IMR-90 (cell line): ENCODE measurements at regions not wholly inside any gene's neighbourhood (a gene's known extent, or its start where the extent isn't known, plus 50 kb on each side); places are given as distances from the start of the nearest gene placed in this dataset.

Experiments
- ATAC-seq: fragments of 200-7000 bp; cut with Tn5 transposase; 2 replicates; pipeline ENCODE4 v1.9.1; 2020; ENCODE audit warnings: low read depth, mild to moderate bottlenecking, moderate library complexity
- BruUV-seq: library from RNA; stranded (reverse); fragments of 400-500 nt; replicated peaks from 2 replicates; lab custom pipeline; 2021; lab: Mats Ljungman, UMichigan
- CTCF ChIA-PET: fragments of 300-600 bp; formaldehyde crosslinking; extraction: SDS; loops from one replicate; lab custom pipeline; 2021; ENCODE audit warnings: antibody characterized with exemption; lab: Yijun Ruan, JAX
- POLR2A ChIA-PET: fragments of 300-600 bp; sonication (Branson Sonifier 250); formaldehyde crosslinking; loops from one replicate; lab custom pipeline; 2022; ENCODE audit warnings: antibody characterized with exemption; ENCODE audit not compliant: unreplicated experiment; lab: Charles Lee
- DNase-seq: peaks from one replicate; pipeline ENCODE4 v3.0.0; 2013
- H2AFZ ChIP-seq: replicated peaks from 2 replicates; pipeline ENCODE3; 2013; ENCODE audit warnings: low read length, mild to moderate bottlenecking; ENCODE audit not compliant: poor library complexity
- H2AK5ac ChIP-seq: 2 replicates; pipeline ENCODE4 v1.6.1; 2013; ENCODE audit warnings: low read depth, low read length, inconsistent platforms
- H2AK9ac ChIP-seq: replicated peaks from 2 replicates; pipeline ENCODE3; 2013; ENCODE audit warnings: mild to moderate bottlenecking, low read depth, low read length, moderate library complexity; ENCODE audit not compliant: poor library complexity
- H2BK120ac ChIP-seq: 2 replicates; pipeline ENCODE4 v1.6.1; 2013; ENCODE audit warnings: low read depth, low read length, inconsistent platforms
- H2BK15ac ChIP-seq: 3 replicates; pipeline ENCODE4 v1.6.1; 2013; ENCODE audit warnings: low read depth, low read length, inconsistent platforms
- H2BK20ac ChIP-seq: 2 replicates; pipeline ENCODE4 v1.6.1; 2013; ENCODE audit warnings: low read depth, mild to moderate bottlenecking, inconsistent platforms, low read length, moderate library complexity
- H2BK5ac ChIP-seq: 2 replicates; pipeline ENCODE4 v1.6.1; 2013; ENCODE audit warnings: mild to moderate bottlenecking, low read depth, low read length, inconsistent platforms; ENCODE audit not compliant: poor library complexity, severe bottlenecking
- H3K14ac ChIP-seq: replicated peaks from 2 replicates; pipeline ENCODE4 v1.6.1; 2013; ENCODE audit warnings: low read depth, low read length, inconsistent platforms
- H3K18ac ChIP-seq: 2 replicates; pipeline ENCODE4 v1.6.1; 2013; ENCODE audit warnings: low read depth, low read length, control low read depth
- H3K23ac ChIP-seq: 2 replicates; pipeline ENCODE4 v1.6.1; 2013; ENCODE audit warnings: low read depth, low read length, inconsistent platforms
- H3K27ac ChIP-seq: 2 replicates; pipeline ENCODE4 v1.5.1; 2013; ENCODE audit warnings: mild to moderate bottlenecking, control low read depth, low read length; ENCODE audit not compliant: insufficient read depth
- H3K27me3 ChIP-seq: 2 replicates; pipeline ENCODE4 v1.6.1; 2013; ENCODE audit warnings: low read length; ENCODE audit not compliant: control insufficient read depth, insufficient read depth
- H3K36me3 ChIP-seq: 2 replicates; pipeline ENCODE4 v1.6.1; 2013; ENCODE audit warnings: low read length, mixed read lengths; ENCODE audit not compliant: control insufficient read depth, insufficient read depth
- H3K4ac ChIP-seq: 2 replicates; pipeline ENCODE4 v1.6.1; 2013; ENCODE audit warnings: low read depth, low read length, inconsistent platforms
- H3K4me1 ChIP-seq: 2 replicates; pipeline ENCODE4 v1.6.1; 2013; ENCODE audit warnings: low read length, mixed read lengths; ENCODE audit not compliant: control insufficient read depth, insufficient read depth
- H3K4me2 ChIP-seq: 2 replicates; pipeline ENCODE4 v1.6.1; 2013; ENCODE audit warnings: low read depth, mild to moderate bottlenecking, control low read depth, low read length, moderate library complexity
- H3K4me3 ChIP-seq: 2 replicates; pipeline ENCODE4 v1.5.1; 2013; ENCODE audit warnings: low read depth, mild to moderate bottlenecking, control low read depth, low read length, moderate library complexity; ENCODE audit not compliant: insufficient read depth
- H3K56ac ChIP-seq: 2 replicates; pipeline ENCODE4 v1.6.1; 2013; ENCODE audit warnings: low read length, inconsistent platforms; ENCODE audit not compliant: insufficient read depth; ENCODE audit errors: extremely low read depth
- H3K79me1 ChIP-seq, 2 experiments: 2 replicates each; pipeline ENCODE4 v1.6.1; 2013; ENCODE audit warnings: low read length in 2 of 2, inconsistent platforms in 1 of 2, low read depth in 1 of 2
- H3K9ac ChIP-seq: 2 replicates; pipeline ENCODE4 v1.6.1; 2013; ENCODE audit warnings: low read depth, low read length, control low read depth
- H3K9me1 ChIP-seq: 2 replicates; pipeline ENCODE4 v1.6.1; 2013; ENCODE audit warnings: low read length, inconsistent platforms; ENCODE audit not compliant: insufficient read depth
- H3K9me3 ChIP-seq: 2 replicates; pipeline ENCODE4 v1.6.1; 2013; ENCODE audit warnings: low read length; ENCODE audit not compliant: control insufficient read depth, insufficient read depth
- H4K20me1 ChIP-seq: 2 replicates; pipeline ENCODE4 v1.6.1; 2013; ENCODE audit warnings: low read length, inconsistent platforms; ENCODE audit not compliant: insufficient read depth
- H4K5ac ChIP-seq: 2 replicates; pipeline ENCODE4 v1.6.1; 2013; ENCODE audit warnings: mild to moderate bottlenecking, low read depth, low read length, control low read depth
- H4K8ac ChIP-seq, 2 experiments: 2 replicates each; pipeline ENCODE4 v1.6.1; 2013; ENCODE audit warnings: low read depth in 2 of 2, low read length in 2 of 2, control low read depth in 1 of 2, inconsistent platforms in 1 of 2
- H4K91ac ChIP-seq: 2 replicates; pipeline ENCODE4 v1.6.1; 2013; ENCODE audit warnings: low read depth, low read length, inconsistent platforms; ENCODE audit not compliant: insufficient read depth
- CEBPB ChIP-seq: IDR thresholded peaks from 2 replicates; pipeline ENCODE4 v1.6.1; 2012; ENCODE audit warnings: low read depth, low read length, improper control_type of control experiment
- CHD1 ChIP-seq: IDR thresholded peaks from 2 replicates; pipeline ENCODE4 v1.6.1; 2012; ENCODE audit warnings: low read depth, low read length, improper control_type of control experiment
- FOS ChIP-seq: fragments of 150-350 bp; IDR thresholded peaks from 2 replicates; pipeline ENCODE4 v1.6.1; 2016; ENCODE audit warnings: low read depth, low read length
- MAFK ChIP-seq: IDR thresholded peaks from 2 replicates; pipeline ENCODE4 v1.6.1; 2012; ENCODE audit warnings: low read depth, low read length, improper control_type of control experiment
- MAZ ChIP-seq: IDR thresholded peaks from 2 replicates; pipeline ENCODE4 v1.6.1; 2012; ENCODE audit warnings: low read depth, mild to moderate bottlenecking, low read length, improper control_type of control experiment, moderate library complexity, borderline replicate concordance
- MXI1 ChIP-seq: IDR thresholded peaks from 2 replicates; pipeline ENCODE4 v1.6.1; 2012; ENCODE audit warnings: low read depth, mild to moderate bottlenecking, low read length, moderate library complexity, borderline replicate concordance
- NFE2L2 ChIP-seq: fragments of 150-350 bp; IDR thresholded peaks from 2 replicates; pipeline ENCODE4 v1.6.1; 2016; ENCODE audit warnings: low read depth, mild to moderate bottlenecking, low read length
- POLR2A ChIP-seq: IDR thresholded peaks from 2 replicates; pipeline ENCODE4 v1.6.1; 2012; ENCODE audit warnings: mild to moderate bottlenecking, low read depth, low read length
- SMC3 ChIP-seq: fragments of 150-350 bp; IDR thresholded peaks from 2 replicates; pipeline ENCODE4 v1.6.1; 2016; ENCODE audit warnings: low read depth, mild to moderate bottlenecking, antibody characterized with exemption, low read length, moderate library complexity
- WGBS, 2 experiments: methylation state at CpG; one replicate each; pipeline versions ENCODE4 v1.1.5 to v1.1.7; 2013; ENCODE audit warnings: missing lambda C conversion rate in 2 of 2; ENCODE audit not compliant: insufficient read length in 1 of 2; ENCODE audit errors: extremely low coverage in 2 of 2; 5-methylcytosine and 5-hydroxymethylcytosine counted together
- dilution Hi-C: fragments of 300-500 bp; cut with HindIII; formaldehyde crosslinking; loops from one replicate; pipeline ENCODE4 v1.14.3; 2018; ENCODE audit warnings: low sequenced_read_pairs; ENCODE audit not compliant: unreplicated experiment
- in situ Hi-C: fragments of 300-500 bp; cut with MboI; formaldehyde crosslinking; loops from 3 replicates; pipeline ENCODE4 v1.14.3; 2019; ENCODE audit warnings: low sequenced_read_pairs, inconsistent platforms, mixed read lengths
- intact Hi-C: fragments of 100-400 bp; cut with micrococcal nuclease; formaldehyde crosslinking; loops from 2 replicates; pipeline ENCODE4 v1.10.0; 2022
- TF ChIP-seq, protein P1 (sequence below): fragments of 150-350 bp; IDR thresholded peaks from 2 replicates; pipeline ENCODE4 v1.6.1; 2016; ENCODE audit warnings: low read depth, mild to moderate bottlenecking, low read length, moderate library complexity, borderline replicate concordance
- TF ChIP-seq, protein P2 (sequence below): fragments of 150-350 bp; IDR thresholded peaks from 2 replicates; pipeline ENCODE4 v1.6.1; 2017; ENCODE audit warnings: mild to moderate bottlenecking, antibody characterized with exemption, low read length, low read depth
- TF ChIP-seq, protein P3 (sequence below): conservative IDR thresholded peaks from 2 replicates; pipeline ENCODE4 v1.5.1; 2012; ENCODE audit warnings: mild to moderate bottlenecking, low read depth, low read length, improper control_type of control experiment

DNA sequence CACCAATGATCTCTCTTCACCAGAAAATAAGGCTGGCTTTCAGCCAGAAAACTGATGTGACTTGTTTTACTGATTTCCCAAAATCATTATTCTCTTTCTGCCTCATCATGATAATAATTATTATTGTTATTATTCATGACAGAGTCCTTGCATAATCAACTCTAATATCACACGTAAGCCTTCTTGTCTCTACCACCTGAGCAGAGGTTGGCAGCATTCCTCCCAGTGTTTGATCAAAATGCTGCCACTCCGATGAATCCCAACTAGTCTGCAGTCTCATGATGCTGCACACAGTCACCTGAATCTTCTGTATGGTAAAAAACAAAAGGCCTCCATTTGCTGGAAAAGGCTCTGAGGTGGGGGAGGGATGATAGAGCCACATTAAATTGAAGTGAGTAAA lies 105.7 kb upstream of the PLEKHG7 start:
- H3K27me3 ChIP-seq = no peaks in the 10 kb centered on the region
- no peak overlapping the region for H3K4me3 ChIP-seq
- intact Hi-C loops = no loop called here
- H3K14ac ChIP-seq = 0 out of 2 replicates have a peak overlapping the region, but pooled peaks have one; percentile 39
- no peak overlapping the region for H3K23ac ChIP-seq
- no peak for TF ChIP-seq CEBPB
- TF ChIP-seq MAZ = no peak
- TF ChIP-seq, protein P1, sequence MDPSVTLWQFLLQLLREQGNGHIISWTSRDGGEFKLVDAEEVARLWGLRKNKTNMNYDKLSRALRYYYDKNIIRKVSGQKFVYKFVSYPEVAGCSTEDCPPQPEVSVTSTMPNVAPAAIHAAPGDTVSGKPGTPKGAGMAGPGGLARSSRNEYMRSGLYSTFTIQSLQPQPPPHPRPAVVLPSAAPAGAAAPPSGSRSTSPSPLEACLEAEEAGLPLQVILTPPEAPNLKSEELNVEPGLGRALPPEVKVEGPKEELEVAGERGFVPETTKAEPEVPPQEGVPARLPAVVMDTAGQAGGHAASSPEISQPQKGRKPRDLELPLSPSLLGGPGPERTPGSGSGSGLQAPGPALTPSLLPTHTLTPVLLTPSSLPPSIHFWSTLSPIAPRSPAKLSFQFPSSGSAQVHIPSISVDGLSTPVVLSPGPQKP = no peak
- no peak for TF ChIP-seq FOS
- no peak for TF ChIP-seq NFE2L2
- no peak for TF ChIP-seq MAFK
- no peak for TF ChIP-seq POLR2A
- TF ChIP-seq, protein P2, sequence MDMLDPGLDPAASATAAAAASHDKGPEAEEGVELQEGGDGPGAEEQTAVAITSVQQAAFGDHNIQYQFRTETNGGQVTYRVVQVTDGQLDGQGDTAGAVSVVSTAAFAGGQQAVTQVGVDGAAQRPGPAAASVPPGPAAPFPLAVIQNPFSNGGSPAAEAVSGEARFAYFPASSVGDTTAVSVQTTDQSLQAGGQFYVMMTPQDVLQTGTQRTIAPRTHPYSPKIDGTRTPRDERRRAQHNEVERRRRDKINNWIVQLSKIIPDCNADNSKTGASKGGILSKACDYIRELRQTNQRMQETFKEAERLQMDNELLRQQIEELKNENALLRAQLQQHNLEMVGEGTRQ = no peak
- TF ChIP-seq CHD1 = no peak
- TF ChIP-seq, protein P3, sequence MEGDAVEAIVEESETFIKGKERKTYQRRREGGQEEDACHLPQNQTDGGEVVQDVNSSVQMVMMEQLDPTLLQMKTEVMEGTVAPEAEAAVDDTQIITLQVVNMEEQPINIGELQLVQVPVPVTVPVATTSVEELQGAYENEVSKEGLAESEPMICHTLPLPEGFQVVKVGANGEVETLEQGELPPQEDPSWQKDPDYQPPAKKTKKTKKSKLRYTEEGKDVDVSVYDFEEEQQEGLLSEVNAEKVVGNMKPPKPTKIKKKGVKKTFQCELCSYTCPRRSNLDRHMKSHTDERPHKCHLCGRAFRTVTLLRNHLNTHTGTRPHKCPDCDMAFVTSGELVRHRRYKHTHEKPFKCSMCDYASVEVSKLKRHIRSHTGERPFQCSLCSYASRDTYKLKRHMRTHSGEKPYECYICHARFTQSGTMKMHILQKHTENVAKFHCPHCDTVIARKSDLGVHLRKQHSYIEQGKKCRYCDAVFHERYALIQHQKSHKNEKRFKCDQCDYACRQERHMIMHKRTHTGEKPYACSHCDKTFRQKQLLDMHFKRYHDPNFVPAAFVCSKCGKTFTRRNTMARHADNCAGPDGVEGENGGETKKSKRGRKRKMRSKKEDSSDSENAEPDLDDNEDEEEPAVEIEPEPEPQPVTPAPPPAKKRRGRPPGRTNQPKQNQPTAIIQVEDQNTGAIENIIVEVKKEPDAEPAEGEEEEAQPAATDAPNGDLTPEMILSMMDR = no peak
- TF ChIP-seq SMC3 = no peak
- no peak for TF ChIP-seq MXI1
- H3K9me3 ChIP-seq = peaks cover 5% of the 10 kb centered on the region
- 0 out of 3 replicates have a peak overlapping the region, but pooled peaks have one; percentile 33 for H2BK15ac ChIP-seq
- no peak overlapping the region for H3K4me2 ChIP-seq
- 0 out of 2 replicates have a peak overlapping the region, but pooled peaks have one; percentile 3 for H4K91ac ChIP-seq
- peak overlapping the region; percentile 58; the same call in 1 of the 2 replicates for H3K18ac ChIP-seq
- H2AK9ac ChIP-seq = no peak overlapping the region
- no peak for DNase-seq
- H3K4ac ChIP-seq = peak overlapping the region; percentile 42; the same call in 1 of the 2 replicates
- peak overlapping the region; percentile 62; the same call in 1 of the 2 replicates for H2AK5ac ChIP-seq
- no TSS peak for BruUV-seq
- peaks cover 12% of the 10 kb centered on the region for H3K4me1 ChIP-seq
- H2AFZ ChIP-seq = no peak overlapping the region
- H2BK20ac ChIP-seq = peak overlapping the region; percentile 53; the same call in 1 of the 2 replicates
- ChIA-PET POLR2A (interaction anchor here (1.5 kb wide), 1 partner anchor 451 kb away, joined by 9 read pairs; the partner anchor contains the start of gene BTG1), CTCF (no interaction called here)
- dilution Hi-C loops = no loop called here
- H3K27ac ChIP-seq = no peak overlapping the region
- H3K79me1 ChIP-seq = 0 out of 4 replicates have a peak, but pooled peaks cover 0 to 3% of the 10 kb centered on the region in 2 experiments
- no peak overlapping the region for H3K9ac ChIP-seq
- peak overlapping the region; percentile 52; the same call in 1 of the 2 replicates for H2BK120ac ChIP-seq
- H3K56ac ChIP-seq = no peak overlapping the region
- H4K8ac ChIP-seq = peak overlapping the region; percentile 13 to 58; a peak in 2 of 4 replicates
- WGBS, 2 experiments = no CpG with 5 or more reads among the region's 2 CpGs
- peaks cover 13% of the 10 kb centered on the region for H3K9me1 ChIP-seq
- no peak overlapping the region; the same call in 1 of the 2 replicates for H4K5ac ChIP-seq
- no peaks in the 10 kb centered on the region for H4K20me1 ChIP-seq
- no peaks in the 10 kb centered on the region for H3K36me3 ChIP-seq
- in situ Hi-C loops = no loop called here
- no peak for ATAC-seq
- H2BK5ac ChIP-seq = peak overlapping the region; percentile 21
